ENCODE measurements at regions not wholly inside any gene's neighbourhood (a gene's known extent, or its start where the extent isn't known, plus 50 kb on each side); places are given as distances from the start of the nearest gene placed in this dataset.
"Not testable (repeated sequence)": the region's sequence is repeated elsewhere in the genome, so short reads cannot be mapped to it uniquely, and the experiment has no call there.

DNA sequence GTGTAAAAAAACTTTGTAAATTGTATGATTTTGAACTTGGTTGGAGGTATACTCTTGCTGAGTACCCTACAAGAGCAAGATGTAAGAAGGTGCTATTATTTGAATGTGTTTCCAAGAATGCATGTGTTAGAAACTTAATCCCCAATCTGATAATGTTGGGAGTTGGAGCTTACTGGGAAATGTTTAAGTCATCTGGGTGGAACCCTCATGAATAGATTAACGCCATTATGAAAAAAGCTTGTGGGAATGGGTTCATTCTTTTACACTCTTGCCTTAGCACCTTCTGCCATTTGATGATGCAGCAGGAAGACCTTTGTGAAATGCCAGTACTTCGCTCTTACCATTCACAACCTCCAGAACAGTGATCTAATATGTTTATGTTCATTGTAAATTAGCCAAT lies 498.3 kb downstream of the TMEM135 start:
- H3K27ac Mint-ChIP-seq = no peak overlapping the region
- no peaks in the 10 kb centered on the region for H3K9me3 Mint-ChIP-seq
- no peaks in the 10 kb centered on the region for H3K36me3 Mint-ChIP-seq
- H3K4me3 Mint-ChIP-seq = no peak overlapping the region
- DNase-seq (ENCODE audit: low spot score in 2 of 2, unreplicated experiment in 2 of 2) = no peak
- TF ChIP-seq CTCF (IDR thresholded peaks at IDR 0.05; ENCODE audit: unreplicated experiment) = no peak
- H3K4me1 Mint-ChIP-seq = peaks cover 2% of the 10 kb centered on the region
- H3K27me3 Mint-ChIP-seq (ENCODE audit: low read depth) = no peaks in the 10 kb centered on the region

DNA sequence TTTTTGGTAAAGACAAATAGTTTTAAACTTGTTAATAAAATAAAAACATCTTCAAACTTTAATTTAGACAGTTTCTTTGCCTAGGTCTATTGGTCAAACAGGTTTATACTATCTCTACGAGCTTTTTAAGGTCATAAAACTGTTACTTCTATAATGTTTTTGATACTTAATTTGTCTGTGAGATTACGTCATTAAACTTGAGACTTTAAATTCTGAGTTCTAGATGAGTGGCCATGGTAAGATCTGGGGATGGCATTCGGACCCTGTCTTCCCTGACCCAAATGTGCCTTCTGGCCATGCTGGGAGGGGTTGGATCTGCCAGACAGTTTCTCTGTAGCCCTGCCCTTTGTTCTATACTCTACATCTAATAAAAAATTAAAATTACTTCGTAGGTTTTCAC lies 497.8 kb downstream of the TMEM135 start:
- no peak overlapping the region for H3K4me3 Mint-ChIP-seq
- H3K27ac Mint-ChIP-seq = no peak overlapping the region
- no peaks in the 10 kb centered on the region for H3K27me3 Mint-ChIP-seq (ENCODE audit: low read depth)
- H3K9me3 Mint-ChIP-seq = no peaks in the 10 kb centered on the region
- no peak for DNase-seq (ENCODE audit: low spot score in 2 of 2, unreplicated experiment in 2 of 2)
- no peaks in the 10 kb centered on the region for H3K36me3 Mint-ChIP-seq
- no peak for TF ChIP-seq CTCF (IDR thresholded peaks at IDR 0.05; ENCODE audit: unreplicated experiment)
- H3K4me1 Mint-ChIP-seq = peaks cover 2% of the 10 kb centered on the region

GRCh38 chr11:87531835-87532234 lies 494.1 kb downstream of the TMEM135 start:
- H3K4me1 Mint-ChIP-seq; H3K4me3 Mint-ChIP-seq; DNase-seq (ENCODE audit: low spot score in 2 of 2, unreplicated experiment in 2 of 2); H3K27ac Mint-ChIP-seq; H3K36me3 Mint-ChIP-seq; H3K9me3 Mint-ChIP-seq; H3K27me3 Mint-ChIP-seq (ENCODE audit: low read depth): not testable (repeated sequence)

DNA sequence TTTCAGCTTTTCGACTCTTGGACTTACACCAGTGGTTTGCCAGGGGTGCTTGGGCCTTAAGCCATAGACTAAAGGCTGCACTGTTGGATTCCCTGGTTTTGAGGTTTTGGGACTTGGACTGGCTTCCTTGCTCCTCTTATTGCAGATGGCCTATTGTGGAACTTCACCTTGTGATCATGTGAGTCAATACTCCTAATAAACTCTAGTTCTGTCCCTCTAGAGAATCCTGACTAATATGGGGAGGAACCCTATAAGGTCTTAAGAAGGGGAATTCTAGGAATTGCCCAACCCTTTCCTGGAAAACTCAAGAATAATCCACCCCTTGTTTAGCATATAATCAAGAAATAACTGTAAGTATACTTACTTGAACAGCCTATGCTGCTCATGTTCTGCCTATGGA lies 491.8 kb downstream of the TMEM135 start:
- no peak for TF ChIP-seq CTCF (IDR thresholded peaks at IDR 0.05; ENCODE audit: unreplicated experiment)
- no peaks in the 10 kb centered on the region for H3K27me3 Mint-ChIP-seq (ENCODE audit: low read depth)
- H3K4me1 Mint-ChIP-seq = peaks cover 2% of the 10 kb centered on the region
- peaks cover 5% of the 10 kb centered on the region for H3K9me3 Mint-ChIP-seq
- H3K36me3 Mint-ChIP-seq = no peaks in the 10 kb centered on the region
- no peak overlapping the region for H3K4me3 Mint-ChIP-seq
- no peak overlapping the region for H3K27ac Mint-ChIP-seq
- DNase-seq (ENCODE audit: low spot score in 2 of 2, unreplicated experiment in 2 of 2) = no peak

DNA sequence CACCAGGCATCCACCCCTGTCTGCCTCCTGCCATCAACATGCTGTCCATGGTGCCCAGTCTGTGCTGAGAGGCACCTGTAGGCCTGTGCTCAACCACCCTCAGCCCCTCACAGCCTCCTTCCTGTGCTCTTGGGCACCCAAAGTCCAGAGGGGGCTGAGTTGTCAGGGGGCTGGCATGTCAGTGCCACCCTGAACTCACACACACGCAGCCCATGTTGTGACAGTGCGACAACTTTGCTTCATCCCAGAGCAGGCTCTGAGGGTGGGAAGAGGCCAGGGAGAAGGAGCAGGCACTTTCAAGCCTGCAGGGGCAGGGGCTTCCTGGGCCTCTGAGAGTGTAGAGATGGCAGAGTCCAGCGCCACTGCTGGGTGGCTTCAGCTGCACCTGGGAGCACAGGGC lies 491.0 kb downstream of the TMEM135 start:
- Mint-ChIP-seq H3K9me3 (peaks cover 12% of the 10 kb centered on the region), H3K4me3 (no peak overlapping the region), H3K4me1 (peaks cover 2% of the 10 kb centered on the region), H3K27me3 (ENCODE audit: low read depth) (no peaks in the 10 kb centered on the region), H3K36me3 (no peaks in the 10 kb centered on the region), H3K27ac (no peak overlapping the region)
- DNase-seq (ENCODE audit: low spot score in 2 of 2, unreplicated experiment in 2 of 2) = no peak
- no peak for TF ChIP-seq CTCF (IDR thresholded peaks at IDR 0.05; ENCODE audit: unreplicated experiment)

DNA sequence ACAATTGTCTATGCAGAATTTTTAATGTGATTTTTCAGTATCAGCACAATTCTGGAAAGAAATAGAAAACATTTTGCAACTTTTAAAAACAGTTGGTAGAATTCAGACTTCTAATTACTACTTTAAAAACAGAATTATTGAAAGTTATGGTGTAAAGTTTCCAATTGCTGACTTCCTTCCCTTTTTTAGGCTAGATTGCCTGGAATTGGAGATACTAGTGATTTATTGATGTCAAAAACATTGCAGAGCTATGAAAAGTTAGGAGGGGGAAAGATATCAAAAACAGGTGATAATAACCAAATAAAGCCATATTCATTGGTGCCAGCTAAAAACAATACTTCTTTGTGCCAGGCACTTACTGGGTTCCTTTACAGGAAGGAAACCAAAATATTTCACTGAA lies 485.5 kb downstream of the TMEM135 start:
- H3K27me3 Mint-ChIP-seq (ENCODE audit: low read depth) = no peaks in the 10 kb centered on the region
- no peak overlapping the region for H3K27ac Mint-ChIP-seq
- DNase-seq (ENCODE audit: low spot score in 2 of 2, unreplicated experiment in 2 of 2) = no peak
- no peaks in the 10 kb centered on the region for H3K4me1 Mint-ChIP-seq
- no peak for TF ChIP-seq CTCF (IDR thresholded peaks at IDR 0.05; ENCODE audit: unreplicated experiment)
- no peaks in the 10 kb centered on the region for H3K36me3 Mint-ChIP-seq
- H3K4me3 Mint-ChIP-seq = no peak overlapping the region
- peaks cover 13% of the 10 kb centered on the region for H3K9me3 Mint-ChIP-seq

Data from mesothelial cell of epicardium (in vitro differentiated cells).